ENCODE measurements at regions not wholly inside any gene's neighbourhood (a gene's known extent, or its start where the extent isn't known, plus 50 kb on each side); places are given as distances from the start of the nearest gene placed in this dataset.

DNA sequence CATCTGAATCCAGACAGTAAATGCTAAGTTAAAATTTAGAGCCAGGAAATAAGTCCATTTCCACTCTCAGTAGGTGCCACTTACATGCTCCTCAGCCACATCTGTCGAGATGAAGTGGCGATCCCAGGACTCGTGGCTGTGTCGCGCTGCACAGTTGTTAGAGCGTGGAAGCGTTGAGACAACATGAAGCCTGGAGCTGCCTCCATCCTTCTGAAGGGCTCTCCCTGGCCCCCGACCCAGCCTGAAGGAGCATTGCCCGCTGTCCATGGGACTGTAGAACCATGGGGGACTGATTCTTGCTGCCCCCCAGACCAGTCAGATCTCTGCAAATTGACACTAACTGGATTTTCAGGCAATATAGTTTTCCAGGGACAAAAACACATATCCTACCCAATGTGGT, 58.9 kb downstream of the IRX1 start:
- TF ChIP-seq EGR1 (IDR thresholded peaks at IDR 0.05) = no peak

DNA sequence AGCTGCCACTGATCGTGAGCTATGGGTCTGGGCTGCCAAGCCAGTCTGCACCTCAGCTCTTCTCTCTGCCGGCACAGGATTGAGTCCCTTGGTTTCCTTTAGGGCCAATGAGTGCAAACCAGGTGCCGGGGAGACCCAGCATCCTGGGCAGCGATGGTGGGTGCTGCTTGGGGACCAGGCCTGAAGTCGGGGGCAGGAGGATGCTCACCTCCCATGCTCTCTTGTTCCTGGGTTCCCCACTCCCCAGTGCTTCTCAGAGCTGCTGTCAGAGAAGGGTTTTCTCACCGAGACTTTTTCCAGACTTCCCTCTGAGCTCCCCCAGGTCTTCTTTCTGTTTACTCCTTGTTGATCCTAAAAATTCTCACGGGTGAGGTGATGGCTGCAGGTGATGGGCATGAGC, 61.2 kb downstream of the IRX1 start:
- TF ChIP-seq YY1 (IDR thresholded peaks at IDR 0.05; ENCODE audit: low read depth) (no peak), NFIC (IDR thresholded peaks at IDR 0.05) (no peak), FOXM1 (IDR thresholded peaks at IDR 0.05; ENCODE audit: borderline replicate concordance, low read depth) (no peak), EP300 (IDR thresholded peaks at IDR 0.05; ENCODE audit: borderline replicate concordance) (no peak)

DNA sequence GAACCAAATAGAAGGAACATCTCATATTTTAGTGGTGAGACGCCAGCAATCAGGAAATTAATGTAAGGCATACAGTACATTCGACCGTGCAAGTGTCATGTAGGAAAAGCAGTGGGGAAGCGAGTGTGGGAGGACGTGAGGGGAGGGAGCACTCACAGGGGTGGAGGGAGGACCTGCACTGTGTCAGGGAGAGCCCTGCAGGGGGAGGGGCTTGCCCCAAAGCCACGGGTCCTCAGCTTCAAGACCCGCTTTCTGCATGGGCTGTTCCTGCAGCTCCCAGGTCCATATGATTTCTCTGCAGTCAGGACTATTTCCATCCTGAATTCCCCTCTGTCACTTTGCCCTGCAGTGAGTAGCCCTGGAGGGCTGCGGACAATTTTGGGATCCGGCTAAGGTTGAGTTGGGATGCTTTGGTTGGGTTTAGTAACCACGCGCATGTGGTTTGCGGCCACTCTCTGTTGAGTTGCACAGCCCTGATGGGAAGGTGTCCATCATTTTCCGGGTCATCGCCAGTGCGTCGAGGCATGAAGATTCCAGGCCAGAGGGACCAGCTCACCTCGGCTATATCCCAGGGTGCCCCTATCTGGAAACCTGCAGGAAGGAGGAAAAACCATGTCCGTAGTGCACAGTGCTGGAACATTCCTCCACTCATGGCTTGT, 61.9 kb downstream of the IRX1 start:
- TF ChIP-seq, protein P1, sequence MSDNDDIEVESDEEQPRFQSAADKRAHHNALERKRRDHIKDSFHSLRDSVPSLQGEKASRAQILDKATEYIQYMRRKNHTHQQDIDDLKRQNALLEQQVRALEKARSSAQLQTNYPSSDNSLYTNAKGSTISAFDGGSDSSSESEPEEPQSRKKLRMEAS (IDR thresholded peaks at IDR 0.05) = no peak
- no peak for TF ChIP-seq TCF12 (IDR thresholded peaks at IDR 0.05; ENCODE audit: low read depth)
- TF ChIP-seq CREB1 (IDR thresholded peaks at IDR 0.05; ENCODE audit: low read depth) = no peak
- TF ChIP-seq TEAD4 (IDR thresholded peaks at IDR 0.05) = no peak
- TF ChIP-seq YY1 (IDR thresholded peaks at IDR 0.05; ENCODE audit: low read depth) = no peak
- TF ChIP-seq, protein P2, sequence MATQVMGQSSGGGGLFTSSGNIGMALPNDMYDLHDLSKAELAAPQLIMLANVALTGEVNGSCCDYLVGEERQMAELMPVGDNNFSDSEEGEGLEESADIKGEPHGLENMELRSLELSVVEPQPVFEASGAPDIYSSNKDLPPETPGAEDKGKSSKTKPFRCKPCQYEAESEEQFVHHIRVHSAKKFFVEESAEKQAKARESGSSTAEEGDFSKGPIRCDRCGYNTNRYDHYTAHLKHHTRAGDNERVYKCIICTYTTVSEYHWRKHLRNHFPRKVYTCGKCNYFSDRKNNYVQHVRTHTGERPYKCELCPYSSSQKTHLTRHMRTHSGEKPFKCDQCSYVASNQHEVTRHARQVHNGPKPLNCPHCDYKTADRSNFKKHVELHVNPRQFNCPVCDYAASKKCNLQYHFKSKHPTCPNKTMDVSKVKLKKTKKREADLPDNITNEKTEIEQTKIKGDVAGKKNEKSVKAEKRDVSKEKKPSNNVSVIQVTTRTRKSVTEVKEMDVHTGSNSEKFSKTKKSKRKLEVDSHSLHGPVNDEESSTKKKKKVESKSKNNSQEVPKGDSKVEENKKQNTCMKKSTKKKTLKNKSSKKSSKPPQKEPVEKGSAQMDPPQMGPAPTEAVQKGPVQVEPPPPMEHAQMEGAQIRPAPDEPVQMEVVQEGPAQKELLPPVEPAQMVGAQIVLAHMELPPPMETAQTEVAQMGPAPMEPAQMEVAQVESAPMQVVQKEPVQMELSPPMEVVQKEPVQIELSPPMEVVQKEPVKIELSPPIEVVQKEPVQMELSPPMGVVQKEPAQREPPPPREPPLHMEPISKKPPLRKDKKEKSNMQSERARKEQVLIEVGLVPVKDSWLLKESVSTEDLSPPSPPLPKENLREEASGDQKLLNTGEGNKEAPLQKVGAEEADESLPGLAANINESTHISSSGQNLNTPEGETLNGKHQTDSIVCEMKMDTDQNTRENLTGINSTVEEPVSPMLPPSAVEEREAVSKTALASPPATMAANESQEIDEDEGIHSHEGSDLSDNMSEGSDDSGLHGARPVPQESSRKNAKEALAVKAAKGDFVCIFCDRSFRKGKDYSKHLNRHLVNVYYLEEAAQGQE (IDR thresholded peaks at IDR 0.05; ENCODE audit: low read depth) = no peak
- TF ChIP-seq EGR1 (IDR thresholded peaks at IDR 0.05) = no peak
- TF ChIP-seq EP300 (IDR thresholded peaks at IDR 0.05; ENCODE audit: borderline replicate concordance) = no peak
- no peak for TF ChIP-seq CEBPB (IDR thresholded peaks at IDR 0.05)
- TF ChIP-seq TAF1 (IDR thresholded peaks at IDR 0.05; ENCODE audit: low read depth) = no peak
- TF ChIP-seq RAD21 (IDR thresholded peaks at IDR 0.05; ENCODE audit: low read depth) = no peak
- TF ChIP-seq FOXM1 (IDR thresholded peaks at IDR 0.05; ENCODE audit: borderline replicate concordance, low read depth) = no peak
- no peak for TF ChIP-seq NFIC (IDR thresholded peaks at IDR 0.05)
- TF ChIP-seq, protein P3, sequence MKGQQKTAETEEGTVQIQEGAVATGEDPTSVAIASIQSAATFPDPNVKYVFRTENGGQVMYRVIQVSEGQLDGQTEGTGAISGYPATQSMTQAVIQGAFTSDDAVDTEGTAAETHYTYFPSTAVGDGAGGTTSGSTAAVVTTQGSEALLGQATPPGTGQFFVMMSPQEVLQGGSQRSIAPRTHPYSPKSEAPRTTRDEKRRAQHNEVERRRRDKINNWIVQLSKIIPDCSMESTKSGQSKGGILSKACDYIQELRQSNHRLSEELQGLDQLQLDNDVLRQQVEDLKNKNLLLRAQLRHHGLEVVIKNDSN (IDR thresholded peaks at IDR 0.05) = no peak
- TF ChIP-seq ZBTB7A (IDR thresholded peaks at IDR 0.05; ENCODE audit: low read depth) = no peak

DNA sequence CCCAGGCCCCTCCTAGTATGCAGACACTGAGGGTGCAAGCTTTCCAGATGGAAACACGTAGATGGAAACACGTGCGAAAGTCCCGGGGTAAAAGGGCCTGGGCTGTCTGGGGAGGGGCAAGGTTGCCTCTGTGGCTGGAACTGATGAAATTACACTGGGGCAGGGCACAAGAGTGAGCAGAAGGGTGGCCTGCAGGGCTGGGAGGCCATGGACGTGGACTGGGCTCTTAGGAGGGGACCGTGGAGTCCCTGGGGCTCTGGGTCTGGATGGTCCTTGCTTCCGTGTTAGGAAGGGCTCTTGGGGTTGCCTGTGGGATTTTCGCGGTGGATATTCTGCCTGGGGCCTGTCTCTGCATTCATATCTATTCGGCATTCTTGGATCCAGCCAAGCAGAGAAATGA, 63.3 kb downstream of the IRX1 start:
- TF ChIP-seq EP300 (IDR thresholded peaks at IDR 0.05; ENCODE audit: borderline replicate concordance) (no peak), ZBTB7A (IDR thresholded peaks at IDR 0.05; ENCODE audit: low read depth) (no peak), CEBPB (IDR thresholded peaks at IDR 0.05) (no peak), YY1 (IDR thresholded peaks at IDR 0.05; ENCODE audit: low read depth) (no peak), CREB1 (IDR thresholded peaks at IDR 0.05; ENCODE audit: low read depth) (no peak), RAD21 (IDR thresholded peaks at IDR 0.05; ENCODE audit: low read depth) (no peak), TCF12 (IDR thresholded peaks at IDR 0.05; ENCODE audit: low read depth) (no peak), FOXM1 (IDR thresholded peaks at IDR 0.05; ENCODE audit: borderline replicate concordance, low read depth) (no peak), TEAD4 (IDR thresholded peaks at IDR 0.05) (no peak), TAF1 (IDR thresholded peaks at IDR 0.05; ENCODE audit: low read depth) (no peak)
- TF ChIP-seq, protein P3 (IDR thresholded peaks at IDR 0.05) = no peak

DNA sequence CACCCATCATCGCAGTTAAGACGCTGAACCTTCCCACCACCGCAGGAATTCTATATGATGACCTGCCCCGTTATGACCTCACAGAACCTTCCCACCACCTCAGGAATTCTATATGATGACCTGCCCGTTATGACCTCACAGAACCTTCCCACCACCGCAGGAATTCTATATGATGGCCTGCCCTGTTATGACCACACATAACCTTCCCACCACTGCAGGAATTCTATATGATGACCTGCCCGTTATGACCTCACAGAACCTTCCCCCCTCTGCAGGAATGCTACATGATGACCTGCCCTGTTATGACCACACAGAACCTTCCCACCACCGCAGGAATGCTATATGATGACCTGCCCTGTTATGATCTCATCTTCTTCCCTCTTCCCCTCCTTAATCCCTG, 64.3 kb downstream of the IRX1 start:
- TF ChIP-seq, protein P2 (IDR thresholded peaks at IDR 0.05; ENCODE audit: low read depth) = no peak
- TF ChIP-seq TEAD4 (IDR thresholded peaks at IDR 0.05) (no peak), CREB1 (IDR thresholded peaks at IDR 0.05; ENCODE audit: low read depth) (no peak), NFIC (IDR thresholded peaks at IDR 0.05) (no peak), EP300 (IDR thresholded peaks at IDR 0.05; ENCODE audit: borderline replicate concordance) (no peak), ZBTB7A (IDR thresholded peaks at IDR 0.05; ENCODE audit: low read depth) (no peak), YY1 (IDR thresholded peaks at IDR 0.05; ENCODE audit: low read depth) (no peak), RAD21 (IDR thresholded peaks at IDR 0.05; ENCODE audit: low read depth) (no peak), FOXM1 (IDR thresholded peaks at IDR 0.05; ENCODE audit: borderline replicate concordance, low read depth) (no peak), TCF12 (IDR thresholded peaks at IDR 0.05; ENCODE audit: low read depth) (no peak)
- TF ChIP-seq, protein P3 (IDR thresholded peaks at IDR 0.05) = no peak
- TF ChIP-seq, protein P1 (IDR thresholded peaks at IDR 0.05) = no peak

DNA sequence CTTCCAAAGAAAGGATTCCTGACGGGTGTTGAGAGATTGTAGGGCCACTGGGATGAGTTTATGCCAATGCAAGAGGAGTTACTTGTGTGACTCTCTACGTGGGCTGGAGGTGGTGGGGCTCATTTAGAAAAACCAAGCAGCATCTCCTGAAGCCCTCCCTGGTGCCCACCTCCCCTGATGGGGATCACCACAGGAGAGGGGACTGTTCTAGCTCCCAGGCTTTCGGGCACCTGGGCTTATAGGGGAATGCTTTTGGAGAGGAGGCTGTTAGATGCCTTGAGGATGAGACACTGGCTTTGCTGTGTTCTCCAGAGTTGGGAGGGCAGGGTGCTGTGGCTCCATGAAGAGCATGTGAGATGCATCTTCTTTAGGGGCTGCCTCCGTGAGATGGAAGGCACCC, 65.0 kb downstream of the IRX1 start:
- TF ChIP-seq EP300 (IDR thresholded peaks at IDR 0.05; ENCODE audit: borderline replicate concordance) (no peak), ZBTB7A (IDR thresholded peaks at IDR 0.05; ENCODE audit: low read depth) (no peak), NFIC (IDR thresholded peaks at IDR 0.05) (no peak), CEBPB (IDR thresholded peaks at IDR 0.05) (no peak), FOXM1 (IDR thresholded peaks at IDR 0.05; ENCODE audit: borderline replicate concordance, low read depth) (no peak), TCF12 (IDR thresholded peaks at IDR 0.05; ENCODE audit: low read depth) (no peak), RAD21 (IDR thresholded peaks at IDR 0.05; ENCODE audit: low read depth) (no peak), TEAD4 (IDR thresholded peaks at IDR 0.05) (no peak), YY1 (IDR thresholded peaks at IDR 0.05; ENCODE audit: low read depth) (no peak)
- TF ChIP-seq, protein P3 (IDR thresholded peaks at IDR 0.05) = no peak
- TF ChIP-seq, protein P2 (IDR thresholded peaks at IDR 0.05; ENCODE audit: low read depth) = no peak

Measured in Ishikawa (cell line).